SH-SY5Y (cell line): ENCODE measurements at regions not wholly inside any gene's neighbourhood (a gene's known extent, or its start where the extent isn't known, plus 50 kb on each side); places are given as distances from the start of the nearest gene placed in this dataset.

Source experiments
- GATA2 ChIP-seq: IDR thresholded peaks from 2 replicates; pipeline ENCODE4 v1.6.1; 2011; ENCODE audit warnings: mild to moderate bottlenecking, low read depth, low read length
- GATA3 ChIP-seq: IDR thresholded peaks from 2 replicates; pipeline ENCODE4 v1.6.1; 2011; ENCODE audit warnings: low read depth, mild to moderate bottlenecking, low read length, moderate library complexity

GRCh38 chr3:30293621-30294240 is 312.7 kb upstream of the TGFBR2 start:
- TF ChIP-seq GATA3: no peak
- TF ChIP-seq GATA2: no peak
